Fibroblast of upper back skin (primary cell): ENCODE measurements at regions not wholly inside any gene's neighbourhood (a gene's known extent, or its start where the extent isn't known, plus 50 kb on each side); places are given as distances from the start of the nearest gene placed in this dataset.
"Not testable (repeated sequence)": the region's sequence is repeated elsewhere in the genome, so short reads cannot be mapped to it uniquely, and the experiment has no call there.

Source experiments
- DNase-seq: peaks from one replicate; pipeline ENCODE4 v3.0.0-alpha.2; 2013

DNA sequence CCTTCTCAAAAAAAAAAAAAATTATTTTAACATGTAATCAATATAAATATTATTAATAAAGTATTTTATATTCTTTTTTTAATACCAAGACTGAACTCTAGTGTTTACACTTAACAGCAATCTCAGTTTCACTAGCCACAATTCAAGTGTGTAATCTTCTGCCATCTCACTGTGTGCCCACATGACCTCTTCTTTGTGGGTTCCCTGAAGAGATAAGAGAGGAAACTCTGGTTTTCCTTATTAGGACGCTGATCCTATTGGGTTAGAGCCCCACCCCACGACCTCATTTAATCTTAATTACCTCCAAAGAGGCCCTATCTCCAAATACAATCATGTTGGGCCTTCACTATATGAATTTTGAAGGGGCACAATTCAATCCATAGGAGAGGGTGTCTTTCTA lies 177.6 kb downstream of the STK31 start:
- no peak for DNase-seq

DNA sequence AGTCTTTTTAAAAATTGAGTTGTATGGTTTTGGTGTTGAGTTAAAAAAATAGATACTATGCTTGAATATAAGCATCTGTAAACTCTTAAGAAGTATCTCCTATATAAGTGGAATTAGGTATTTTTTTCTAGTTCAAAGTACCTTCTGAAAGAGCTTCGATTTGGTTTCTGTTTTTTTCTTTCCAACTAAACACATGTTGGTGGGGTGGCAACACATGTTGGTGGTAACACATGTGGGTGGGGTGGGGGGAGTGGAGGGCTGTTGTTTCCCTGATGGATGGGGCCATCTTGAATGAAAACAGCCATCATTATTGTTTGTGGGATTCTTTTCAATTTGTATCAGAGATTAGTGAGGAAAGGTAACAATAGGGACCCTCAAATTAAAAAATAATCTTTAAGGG lies 178.9 kb downstream of the STK31 start:
- no peak for DNase-seq

DNA sequence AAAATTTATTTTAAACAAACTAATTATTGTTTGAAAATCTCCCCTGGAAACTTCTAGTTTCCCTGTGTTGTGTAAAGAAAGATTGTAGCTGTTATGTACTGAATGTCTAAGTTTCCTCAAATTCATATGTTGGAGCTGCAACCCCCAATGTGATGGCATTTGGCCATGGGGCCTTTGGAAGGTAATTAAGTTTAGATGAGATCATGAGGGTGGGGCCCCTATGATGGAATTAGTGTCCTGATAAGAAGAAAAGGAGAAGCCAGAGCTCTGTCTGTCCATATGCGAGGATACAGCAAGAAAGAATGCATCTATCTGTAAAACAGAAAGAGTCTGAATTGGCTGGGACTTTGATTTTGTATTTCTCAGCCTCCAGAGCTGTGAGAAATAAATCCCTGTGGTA lies 179.5 kb downstream of the STK31 start:
- no peak for DNase-seq

DNA sequence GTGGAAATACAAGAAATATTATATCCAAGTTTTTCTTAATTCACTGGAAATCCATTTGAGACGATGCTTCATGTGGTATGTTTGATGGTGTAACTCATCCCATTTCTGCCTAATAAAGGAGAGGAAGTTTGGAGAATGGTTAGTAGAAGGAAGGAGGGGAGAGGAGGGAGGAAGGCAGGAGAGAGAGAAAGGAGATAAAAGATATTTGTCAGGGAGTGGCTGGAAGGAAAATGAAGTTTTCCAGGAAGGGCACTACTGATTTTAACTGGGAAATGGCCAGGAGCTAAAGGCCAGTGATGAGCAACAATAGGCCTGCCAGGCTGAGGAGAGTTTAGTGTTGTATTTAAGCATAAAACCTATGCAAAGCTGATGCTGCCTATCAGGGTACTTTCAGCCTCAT lies 182.0 kb downstream of the STK31 start:
- no peak for DNase-seq

DNA sequence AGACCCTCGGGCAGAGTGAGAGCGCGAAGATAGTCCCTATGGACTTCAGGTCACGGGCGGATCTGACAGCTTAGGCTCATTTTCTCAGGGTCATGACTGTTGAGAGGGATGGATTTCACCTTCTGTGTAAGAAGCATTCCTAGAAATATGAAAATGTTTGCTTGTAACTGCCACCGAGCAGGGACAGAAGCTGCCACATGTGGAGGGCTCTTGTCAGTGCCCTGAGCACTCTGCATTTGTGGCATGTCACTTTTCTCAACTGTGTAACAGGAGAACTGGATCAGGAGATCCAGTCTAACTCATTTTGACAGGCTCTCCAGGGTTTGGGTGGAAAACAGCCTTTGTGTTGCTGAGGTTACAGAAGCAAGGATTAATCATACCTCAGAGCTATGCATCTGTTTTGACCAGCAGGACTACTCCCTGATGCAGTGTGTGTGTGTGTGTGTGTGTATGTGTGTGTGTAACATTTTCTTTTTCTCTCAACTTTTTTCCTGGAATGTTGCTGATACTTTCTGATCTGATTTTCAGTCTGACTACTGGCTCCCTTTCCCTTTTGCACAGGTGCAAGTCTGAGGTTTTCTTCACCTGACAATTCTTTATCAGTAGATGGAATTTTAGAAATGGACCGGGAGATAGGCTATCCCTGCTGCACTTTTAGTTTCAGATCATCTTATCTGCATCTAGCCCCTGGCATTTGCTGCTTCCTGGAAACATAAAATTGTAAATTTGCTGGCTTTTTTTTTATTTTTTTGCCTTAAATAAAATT lies 183.3 kb downstream of the STK31 start:
- peak; percentile 71 for DNase-seq

DNA sequence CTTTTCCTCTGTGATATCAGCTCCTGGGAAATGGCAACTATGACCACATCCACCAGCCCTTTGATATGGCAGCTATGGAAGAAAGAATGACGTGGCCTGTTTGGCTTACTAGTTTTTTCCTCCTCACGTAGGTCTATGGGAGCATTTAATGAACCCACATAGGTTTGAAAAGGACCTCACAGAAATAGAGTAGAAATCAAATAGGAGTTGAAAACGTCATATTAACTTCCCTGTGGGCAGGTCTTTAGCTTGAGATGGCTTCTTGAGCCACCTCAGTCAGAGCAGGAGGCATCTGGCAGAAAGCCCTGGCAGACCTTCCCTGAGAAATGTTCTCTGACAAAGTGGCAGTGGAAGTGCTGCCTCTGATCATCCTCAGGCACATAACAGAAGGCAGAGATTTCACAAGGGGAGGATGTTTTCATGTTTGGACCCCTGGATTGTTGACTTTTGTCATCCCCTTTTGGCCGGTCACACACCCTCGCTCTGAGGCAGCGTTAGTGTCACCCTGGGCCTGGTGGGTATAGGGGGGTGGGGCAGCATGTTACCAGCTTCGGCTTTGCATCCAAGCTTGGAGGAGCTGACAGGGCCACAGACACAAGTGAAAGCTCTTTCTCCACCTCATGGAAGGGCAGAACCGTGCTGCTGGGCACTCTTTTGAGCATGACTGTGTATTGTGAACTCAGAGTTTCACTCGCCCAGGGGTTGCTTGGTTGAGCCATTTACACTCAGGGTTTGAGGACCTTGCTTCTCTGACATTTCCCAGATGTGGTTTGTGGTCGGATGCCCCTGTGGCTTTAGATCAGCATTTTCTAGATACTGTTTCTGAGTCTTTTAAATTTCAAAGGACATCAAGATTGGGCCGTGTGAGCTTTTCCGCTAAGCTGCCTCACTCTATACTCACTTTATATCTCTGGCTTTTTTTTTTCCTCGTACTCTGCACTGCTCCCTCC lies 184.2 kb downstream of the STK31 start:
- peak; percentile 28 for DNase-seq

DNA sequence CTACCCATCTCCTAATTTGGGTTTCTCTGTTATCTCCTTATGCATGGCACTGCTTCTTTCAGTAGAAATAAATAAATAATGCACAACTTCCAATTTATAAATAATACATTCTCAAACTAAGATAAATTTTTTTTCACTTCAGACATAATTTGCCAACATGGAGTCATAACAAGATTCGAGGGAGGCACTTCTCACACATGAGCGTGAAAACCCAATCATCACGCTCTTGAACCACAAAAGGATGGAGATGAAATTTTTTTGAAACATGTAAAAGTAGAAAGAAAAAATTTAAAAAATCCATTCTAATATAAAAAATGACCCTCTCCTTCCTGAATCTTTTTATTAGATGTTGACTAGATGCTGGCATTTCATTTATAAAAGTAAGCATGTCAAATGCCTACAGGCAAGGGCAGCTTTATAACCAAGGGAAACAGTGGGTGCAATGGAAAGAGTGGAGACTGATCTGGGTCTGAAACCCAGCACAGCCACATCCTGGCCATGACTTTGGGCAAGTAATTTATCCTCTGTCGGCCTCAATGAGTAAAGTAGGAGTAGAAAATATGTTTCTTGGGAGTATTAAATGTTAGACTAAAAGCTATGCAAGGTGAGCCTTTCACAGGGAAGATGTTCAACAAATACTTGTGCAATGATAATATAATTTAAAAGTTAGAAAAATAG lies 185.0 kb downstream of the STK31 start:
- no peak for DNase-seq

DNA sequence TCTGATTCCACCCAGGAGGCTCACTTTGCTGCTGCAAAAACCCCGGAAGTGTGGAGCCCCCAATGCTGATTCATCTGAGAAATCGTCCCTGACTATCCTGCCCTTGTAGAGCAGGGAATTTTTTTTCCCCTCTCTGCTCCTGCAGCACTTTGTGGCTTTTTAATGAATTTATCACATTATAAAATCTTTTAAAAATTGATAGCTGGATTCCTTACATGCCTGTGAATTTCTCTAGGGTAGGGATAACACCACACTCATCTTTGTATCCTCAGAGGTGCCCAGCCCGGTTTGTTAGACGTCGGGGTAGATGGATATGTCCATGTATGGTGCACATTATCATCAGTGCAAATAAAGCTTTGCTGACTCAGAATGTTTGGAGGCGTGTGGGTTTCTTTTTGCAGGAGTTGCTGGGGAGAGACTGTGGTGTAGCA lies 185.7 kb downstream of the STK31 start:
- peak; percentile 72 for DNase-seq

DNA sequence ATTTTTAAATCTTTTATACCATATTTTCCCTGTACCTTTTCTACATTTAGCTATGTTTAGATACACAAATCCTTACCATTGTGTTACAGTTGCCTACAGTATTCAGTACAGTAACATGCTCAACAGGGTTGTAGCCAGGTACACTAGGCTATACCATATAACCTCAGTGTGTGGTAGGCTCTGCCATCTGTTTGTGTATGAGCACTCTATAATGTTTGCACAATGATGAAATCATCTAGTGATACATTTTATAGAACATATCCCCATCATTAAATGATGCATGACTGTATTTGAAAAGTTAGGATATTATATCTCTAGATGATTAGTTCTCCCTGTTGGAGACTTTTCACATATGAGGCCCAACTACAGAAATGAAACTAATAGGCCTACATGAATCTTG lies 188.6 kb downstream of the STK31 start:
- no peak for DNase-seq

DNA sequence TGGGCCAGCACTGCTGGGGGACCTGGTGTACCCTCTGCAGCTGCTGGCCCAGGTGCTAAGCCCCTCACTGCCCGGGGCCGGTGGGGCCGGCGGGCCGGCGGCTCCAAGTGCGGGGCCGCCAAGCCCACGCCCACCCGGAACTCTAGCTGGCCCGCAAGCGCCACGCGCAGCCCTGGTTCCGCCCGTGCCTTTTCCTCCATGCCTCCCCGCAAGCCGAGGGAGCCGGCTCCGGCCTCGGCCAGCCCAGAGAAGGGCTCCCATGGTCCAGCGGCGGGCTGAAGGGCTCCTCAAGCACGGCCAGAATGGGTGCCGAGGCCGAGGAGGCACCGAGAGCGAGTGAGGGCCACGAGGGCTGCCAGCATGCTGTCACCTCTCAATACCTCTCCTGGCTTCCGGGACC lies 194.9 kb downstream of the STK31 start:
- not testable (repeated sequence) for DNase-seq

DNA sequence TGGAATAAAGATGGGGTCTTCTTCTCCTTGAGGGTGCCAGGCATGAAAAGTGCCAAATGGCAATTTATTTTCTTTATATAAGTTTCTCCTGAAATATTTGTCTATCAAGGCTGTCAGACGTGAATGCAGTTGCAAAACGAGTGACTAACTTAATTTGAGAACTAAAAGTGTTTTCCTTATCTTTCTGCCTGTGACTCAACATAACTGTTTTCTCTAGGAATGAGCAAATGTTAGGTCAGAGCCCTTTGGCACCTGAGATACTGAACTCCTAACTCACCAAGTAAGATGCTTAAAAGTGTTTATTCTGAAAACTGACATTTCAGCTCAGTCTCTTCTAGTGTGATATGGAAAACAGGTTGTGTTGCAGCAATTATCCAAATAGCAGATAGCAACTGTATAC lies 197.0 kb downstream of the STK31 start:
- no peak for DNase-seq

DNA sequence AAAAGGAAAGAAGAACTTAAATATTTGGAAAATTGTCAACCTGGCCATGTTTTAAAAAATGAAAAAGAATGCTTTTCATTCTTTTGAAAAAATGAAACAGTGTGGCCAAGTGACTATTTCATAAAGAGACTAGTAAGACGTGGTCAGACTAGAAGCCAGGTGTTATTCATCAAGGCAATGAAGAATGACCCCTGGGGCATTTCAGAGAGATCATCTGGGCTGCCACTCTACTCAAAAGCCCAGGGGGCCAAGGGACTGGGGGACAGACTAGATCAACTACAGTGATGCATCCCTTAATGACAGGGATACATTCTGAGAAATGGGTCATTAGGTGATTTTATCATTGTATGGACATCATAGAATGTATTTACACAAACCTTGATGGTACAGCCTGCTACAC lies 199.4 kb downstream of the STK31 start:
- DNase-seq: no peak

DNA sequence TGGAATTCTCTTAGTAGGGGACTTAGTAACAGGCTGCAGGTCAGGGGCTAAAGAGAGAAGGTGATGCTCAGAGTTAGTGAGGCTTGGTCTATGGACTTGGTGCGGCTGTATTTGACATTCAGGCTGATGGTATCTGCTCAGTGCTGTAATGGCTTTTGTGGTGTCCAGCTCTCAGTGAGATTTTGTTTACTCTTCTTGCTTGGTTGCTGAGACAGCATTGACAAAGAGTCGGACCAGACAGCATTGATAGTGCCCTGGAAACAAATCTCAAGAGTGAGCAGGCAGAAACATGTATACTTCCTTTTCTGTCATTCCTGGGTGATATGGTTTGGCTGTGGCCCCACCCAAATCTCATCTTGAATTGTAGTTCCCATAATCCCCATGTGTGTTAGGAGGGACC lies 202.0 kb downstream of the STK31 start:
- DNase-seq: no peak

DNA sequence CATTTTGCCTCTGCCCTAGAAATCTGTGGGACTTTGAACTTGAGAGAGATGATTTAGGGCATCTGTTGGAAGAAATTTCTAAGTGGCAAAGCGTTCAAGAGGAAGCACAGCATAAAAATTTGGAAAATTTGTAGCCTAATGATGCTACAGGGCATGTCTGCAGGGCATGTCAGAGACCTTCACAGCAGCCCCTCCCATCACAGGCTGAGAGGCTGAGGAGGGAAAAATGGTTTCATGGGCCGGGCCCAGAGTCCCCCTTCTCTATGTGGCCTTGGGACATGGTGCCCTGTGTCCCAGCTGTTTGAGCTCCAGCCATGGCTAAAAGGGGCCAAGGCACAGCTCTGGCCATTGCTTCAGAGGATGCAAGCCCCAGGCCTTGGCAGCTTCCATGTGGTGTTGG lies 203.0 kb downstream of the STK31 start:
- no peak for DNase-seq

DNA sequence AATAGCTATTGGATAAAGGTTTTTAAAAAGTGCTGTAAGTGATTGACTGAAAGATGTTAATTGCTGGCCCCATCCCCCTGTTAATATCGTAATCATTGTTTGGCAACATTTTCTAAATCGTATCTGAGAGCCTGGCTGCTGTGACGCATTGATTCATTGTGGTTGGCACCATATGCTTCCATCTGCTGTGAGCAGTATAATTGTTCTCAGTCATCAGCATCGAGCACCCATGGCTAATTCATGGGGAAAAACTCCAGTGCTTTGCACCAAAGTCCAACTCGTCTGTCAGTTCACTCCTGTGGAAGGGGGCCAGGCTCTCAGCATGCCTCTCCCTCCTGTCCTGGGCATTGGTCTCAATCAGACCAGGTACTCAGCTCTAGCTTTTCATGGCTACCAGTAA lies 205.2 kb downstream of the STK31 start:
- no peak for DNase-seq

DNA sequence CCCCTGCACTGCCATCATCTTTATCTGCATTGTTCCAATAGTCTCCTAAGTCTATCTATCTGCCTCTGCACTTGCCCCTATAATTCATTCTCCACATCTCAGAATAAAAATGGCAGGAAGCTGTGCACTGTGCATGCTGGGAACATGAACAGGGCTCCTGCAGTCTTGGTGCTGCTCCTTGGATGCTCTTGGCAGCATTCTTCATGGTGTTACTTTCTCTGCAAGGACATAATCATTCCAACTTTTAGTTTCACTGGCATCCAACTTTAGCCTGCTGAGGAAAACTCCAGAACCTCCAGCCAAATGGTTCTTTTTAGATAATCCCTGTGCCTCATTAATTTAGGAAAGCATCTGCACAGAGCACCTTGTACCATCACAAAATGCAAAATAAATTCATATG lies 208.3 kb downstream of the STK31 start:
- no peak for DNase-seq

DNA sequence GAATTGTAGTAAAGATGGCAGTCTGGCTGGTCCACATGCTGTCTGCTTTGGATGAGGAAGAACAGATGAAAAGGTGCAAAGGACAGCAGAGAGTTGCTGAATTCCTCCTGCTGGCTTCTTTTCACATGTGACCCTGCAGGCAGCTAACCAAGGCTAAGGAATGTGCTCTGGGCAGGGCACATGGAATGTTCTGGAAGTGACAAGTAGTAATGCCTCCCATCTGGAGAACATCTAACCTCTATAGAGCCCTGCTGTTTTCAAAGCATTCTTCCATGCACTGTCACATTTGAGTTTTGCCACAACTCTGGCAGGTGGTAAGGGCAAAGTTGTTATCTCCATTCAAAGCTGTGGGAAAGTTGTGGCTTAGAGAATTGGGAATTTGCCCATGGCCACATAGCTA lies 208.8 kb downstream of the STK31 start:
- peak; percentile 23 for DNase-seq

DNA sequence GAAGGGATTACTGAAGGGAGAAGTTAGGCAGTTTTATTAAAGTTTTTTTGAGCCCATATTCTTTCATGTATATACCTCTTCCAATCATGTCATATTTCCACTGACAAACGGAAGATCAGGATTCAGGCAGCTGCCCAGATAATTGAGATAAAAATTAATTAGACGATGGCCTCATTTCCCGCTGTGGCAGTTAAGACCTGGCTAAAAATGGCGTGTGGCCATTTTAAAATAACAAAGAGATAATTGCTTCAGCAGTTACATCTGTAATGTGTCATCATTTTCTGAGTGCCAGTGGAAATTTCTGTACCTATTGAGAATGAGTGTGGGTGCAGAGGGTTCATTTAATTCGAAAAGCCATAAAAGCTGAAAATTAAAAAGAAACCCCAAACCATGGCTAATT lies 215.1 kb downstream of the STK31 start:
- DNase-seq: no peak

DNA sequence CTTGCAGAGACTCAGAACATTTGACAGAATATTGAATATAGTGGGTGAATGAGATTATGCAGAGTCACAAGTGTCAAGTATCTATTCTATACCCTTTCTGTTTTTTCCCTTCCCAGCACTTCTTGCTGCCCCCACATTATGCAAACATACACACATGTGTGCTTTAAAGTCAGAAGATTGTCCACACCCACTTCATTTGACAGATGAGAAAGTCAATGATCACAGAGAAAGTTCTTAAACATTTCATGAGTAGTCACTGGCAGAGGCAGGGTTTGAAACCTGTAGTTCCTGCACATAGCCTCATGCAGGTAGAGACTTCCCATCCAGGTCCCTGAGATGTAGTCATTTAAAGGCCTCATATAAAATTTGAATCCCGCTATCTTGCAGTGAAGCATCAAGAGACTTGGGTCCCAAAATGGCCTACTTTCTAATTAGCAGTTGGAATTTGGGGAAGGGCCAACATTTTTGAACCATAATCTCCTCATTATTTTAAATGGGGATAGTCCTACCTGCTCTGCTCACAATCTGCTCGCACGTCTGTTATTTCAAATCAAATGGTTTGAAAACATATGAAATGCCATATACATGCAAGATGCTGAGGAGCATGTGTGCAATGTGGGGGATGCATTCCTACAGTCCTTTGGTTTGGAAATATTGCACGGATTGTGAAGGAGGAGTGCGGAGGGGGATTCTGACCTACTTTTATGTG lies 217.8 kb downstream of the STK31 start:
- no peak for DNase-seq

DNA sequence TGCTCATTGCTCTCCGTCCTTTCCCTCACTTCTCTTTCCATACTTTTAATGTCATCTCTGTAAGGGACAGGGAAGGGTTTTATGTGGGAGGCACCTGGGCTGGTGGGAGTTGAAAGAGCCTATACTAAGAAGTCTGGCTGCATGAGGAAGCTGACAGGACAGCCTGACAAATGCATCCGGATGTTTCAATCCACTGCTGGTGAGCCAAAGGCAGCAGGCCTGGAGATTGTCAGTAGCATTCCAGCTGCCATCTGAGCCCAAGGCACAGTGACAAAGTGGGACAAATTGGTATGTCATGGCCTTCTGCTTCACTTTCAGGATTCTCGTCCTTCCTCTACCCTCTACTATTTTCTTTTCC lies 218.4 kb downstream of the STK31 start:
- DNase-seq: no peak

DNA sequence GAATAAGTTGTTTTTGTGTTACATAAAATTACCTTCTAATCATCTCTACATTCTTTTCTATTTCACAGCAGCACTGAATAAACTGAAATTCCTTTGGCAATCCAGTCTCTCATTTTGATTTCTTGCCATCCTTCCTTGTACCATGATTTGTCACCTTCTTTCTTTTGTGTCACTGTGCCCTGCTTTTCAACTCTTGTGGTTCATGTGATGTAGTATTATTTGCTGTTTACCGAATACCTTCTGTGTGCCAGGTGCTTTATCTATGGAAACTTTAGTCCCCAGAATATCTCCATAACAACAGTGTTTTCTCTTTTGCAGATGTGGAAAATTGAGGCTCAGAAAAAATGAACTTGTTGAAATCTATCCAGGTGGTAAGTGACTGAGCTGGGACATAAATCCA lies 220.3 kb downstream of the STK31 start:
- DNase-seq: no peak

DNA sequence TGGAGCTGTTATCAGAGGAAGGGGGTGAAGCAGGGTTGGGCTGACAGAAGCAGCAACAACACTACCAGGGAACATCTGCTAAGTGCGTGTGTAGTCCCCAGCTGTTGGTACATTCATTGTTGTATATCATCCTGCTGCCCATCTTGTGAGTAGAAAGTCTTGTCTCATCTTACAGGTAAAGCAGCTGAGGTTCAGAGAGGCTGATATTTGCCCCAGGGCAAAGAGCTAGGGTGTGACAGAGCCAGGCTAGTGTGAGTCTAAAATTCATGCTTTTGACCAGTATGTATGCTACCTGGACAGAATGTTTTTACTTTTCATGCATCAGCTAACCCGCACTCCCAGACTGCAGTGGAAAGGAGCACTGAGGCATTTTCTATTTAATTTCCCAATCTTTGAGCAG lies 221.6 kb downstream of the STK31 start:
- DNase-seq: no peak

DNA sequence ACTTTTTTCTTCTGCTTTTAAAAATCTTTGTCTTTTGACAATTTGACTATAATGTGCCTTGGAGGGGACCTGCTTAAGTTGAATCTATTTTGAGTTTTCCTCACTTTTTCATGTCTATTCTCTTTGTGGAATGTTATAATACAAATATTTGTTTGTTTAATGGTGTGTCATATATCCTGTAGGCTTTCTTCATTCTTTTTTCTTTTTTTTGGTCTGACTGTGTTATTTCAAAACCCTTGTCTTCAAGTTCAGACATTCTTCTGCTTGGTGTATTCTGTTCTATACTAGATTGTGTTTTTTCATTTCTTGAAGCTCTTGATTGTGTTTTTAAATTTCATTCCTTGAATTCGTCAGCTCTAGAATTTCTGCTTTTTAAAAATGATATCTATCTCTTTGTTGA lies 228.2 kb downstream of the STK31 start:
- no peak for DNase-seq
